Hindlimb muscle (tissue), 1 donor: ENCODE measurements at regions not wholly inside any gene's neighbourhood (a gene's known extent, or its start where the extent isn't known, plus 50 kb on each side); places are given as distances from the start of the nearest gene placed in this dataset.
"Not testable (repeated sequence)": the region's sequence is repeated elsewhere in the genome, so short reads cannot be mapped to it uniquely, and the experiment has no call there.

Experiments used
- DNase-seq: peaks from one replicate; pipeline ENCODE4 v3.0.0-alpha.2; 2013

DNA sequence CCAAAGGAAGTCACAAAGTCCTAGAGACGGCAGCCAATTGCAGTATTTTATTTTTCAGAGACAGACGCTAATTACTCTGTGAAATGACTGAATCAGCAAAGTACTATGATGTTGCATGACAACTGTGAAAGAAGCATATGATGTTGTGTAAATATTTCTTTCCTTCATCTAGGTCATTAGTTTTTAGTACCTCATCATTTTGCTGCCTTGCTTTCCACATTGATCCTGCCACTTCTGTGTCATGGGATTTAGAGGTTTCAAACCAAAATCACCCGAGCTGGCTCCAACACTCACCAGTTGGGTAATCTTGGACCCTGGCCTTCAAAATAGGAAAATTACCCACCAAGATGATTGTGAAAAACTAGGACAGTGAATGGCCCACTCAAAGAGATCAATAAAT is 585.2 kb downstream of the ACTL7B start:
- DNase-seq, result no peak

DNA sequence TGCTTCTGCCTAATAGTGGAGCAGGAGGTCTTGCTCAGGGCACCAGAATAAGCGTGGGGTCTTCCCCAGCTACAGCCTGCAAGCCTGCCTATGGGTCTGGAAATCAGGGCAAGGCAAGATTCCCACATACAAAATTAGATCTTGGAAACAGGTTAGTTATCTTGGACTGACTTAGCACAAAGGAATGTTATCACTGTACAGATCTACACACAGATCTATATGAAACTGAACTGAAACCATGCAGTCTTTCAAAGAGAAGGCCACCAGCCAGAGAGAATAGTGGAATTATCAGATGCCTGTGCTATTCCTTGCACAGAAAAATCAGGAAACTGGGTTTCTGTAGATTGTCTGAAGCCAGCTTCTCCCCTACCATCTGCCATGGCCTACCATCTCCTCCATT is 585.7 kb downstream of the ACTL7B start:
- DNase-seq, result no peak

DNA sequence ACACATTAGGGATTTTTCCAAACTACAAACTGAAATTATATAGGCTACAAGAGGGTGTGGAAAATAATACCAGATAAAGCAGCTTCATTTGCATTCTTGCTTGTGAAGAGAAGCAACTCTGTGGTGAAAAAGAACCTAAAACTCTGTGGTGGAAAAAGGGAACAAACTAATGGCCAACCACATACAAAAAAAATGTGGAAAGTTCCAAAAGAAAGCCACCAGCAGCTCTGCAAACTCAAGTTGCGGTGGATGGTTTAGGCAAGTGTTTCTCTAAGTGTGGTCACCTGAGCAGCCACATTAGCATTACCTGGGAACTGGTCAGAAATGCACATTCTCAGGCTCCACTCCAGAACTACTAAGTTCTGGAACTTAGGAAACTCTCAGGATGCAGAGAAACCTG is 586.4 kb downstream of the ACTL7B start:
- DNase-seq, result no peak

DNA sequence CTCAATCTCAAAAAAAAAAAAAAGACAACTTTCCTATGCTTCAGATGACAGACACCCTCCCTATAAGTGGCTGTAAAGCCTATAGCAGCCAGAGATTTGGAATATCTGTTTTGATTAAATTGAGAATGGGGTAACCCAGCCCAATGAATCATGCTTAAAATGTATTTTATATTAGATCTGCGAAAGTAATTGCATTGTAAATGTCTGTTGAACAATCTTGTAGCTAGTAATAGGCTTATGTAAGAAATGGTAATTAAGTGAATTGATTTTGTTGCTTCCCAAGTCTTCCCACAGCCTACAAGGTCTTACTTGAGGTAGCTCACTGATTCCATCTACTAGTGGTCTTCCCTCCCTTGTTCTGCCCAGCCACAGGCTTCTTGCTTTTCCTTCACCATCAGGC is 590.7 kb downstream of the ACTL7B start:
- no peak for DNase-seq

DNA sequence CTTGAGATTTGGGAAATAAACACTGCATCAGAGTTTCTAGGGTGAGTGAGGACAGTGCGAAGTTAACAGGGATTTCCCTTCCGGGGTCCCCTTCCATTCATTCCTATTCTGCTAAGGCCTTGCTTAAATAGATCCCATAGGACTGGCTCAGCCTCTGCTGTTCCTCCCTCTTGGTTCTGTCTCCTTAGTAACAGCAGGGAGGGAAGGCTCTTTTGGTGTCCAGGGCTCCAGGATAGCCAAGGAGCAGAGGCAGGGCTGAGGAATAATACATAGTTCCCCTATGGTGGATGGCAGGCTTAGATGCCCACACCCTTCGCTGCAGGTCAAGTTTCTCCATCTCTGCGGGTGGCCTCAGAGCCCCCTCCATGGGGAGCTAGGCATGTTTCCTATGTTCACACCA is 591.7 kb downstream of the ACTL7B start:
- DNase-seq, result no peak

DNA sequence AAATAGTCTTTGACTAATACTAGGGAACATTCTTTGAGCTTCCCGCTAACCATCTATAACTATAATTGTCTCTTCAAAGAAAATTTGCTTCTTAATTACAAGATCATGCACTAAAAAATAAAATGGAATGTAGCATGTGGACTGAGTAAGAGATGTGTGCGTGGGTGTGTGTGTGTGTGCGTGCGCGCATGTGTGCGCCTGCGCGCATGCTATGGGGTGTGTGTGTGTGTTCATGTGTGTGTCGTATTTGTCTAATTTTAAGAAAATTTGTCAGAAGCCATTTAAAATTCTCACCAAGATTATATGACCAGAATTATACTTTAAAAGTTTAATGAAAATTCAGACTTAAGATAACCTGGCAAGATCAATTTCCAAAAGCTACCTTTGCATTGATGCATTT is 593.0 kb downstream of the ACTL7B start:
- DNase-seq, result no peak

DNA sequence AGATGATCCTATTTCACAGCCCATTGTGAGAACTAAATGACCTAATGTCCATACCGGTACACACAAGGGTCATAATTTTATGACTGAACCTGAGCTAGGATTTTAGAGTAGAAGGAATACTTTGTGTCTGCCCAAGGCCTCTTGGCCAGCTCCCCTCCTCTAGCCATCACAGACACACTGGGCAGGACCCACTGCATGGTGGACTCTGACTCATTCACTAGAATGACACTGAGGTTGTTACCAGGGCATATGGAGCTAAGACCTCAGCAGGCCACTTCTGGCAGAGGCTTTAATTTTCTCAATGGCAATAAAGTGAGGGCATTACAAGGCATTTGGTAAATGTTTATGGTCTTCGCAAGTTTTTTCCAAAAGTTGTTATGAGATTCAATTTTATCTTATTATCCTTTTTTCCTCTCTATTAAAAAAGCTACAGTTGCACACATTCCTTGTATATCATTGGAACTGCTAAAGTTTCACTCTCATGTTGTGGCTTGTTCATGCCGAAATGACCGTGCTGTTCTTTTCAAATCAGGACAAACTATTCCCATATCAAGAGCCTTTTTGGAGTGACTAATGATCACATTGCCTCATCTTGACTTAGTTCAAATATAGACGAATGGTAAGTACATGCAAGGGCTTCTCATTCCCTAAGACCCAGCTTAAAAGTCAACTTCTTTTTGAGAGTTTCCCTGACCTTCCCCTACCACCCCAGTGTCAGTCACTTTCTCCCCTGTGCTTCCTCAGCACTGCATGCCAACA is 595.7 kb downstream of the ACTL7B start:
- DNase-seq, result no peak

DNA sequence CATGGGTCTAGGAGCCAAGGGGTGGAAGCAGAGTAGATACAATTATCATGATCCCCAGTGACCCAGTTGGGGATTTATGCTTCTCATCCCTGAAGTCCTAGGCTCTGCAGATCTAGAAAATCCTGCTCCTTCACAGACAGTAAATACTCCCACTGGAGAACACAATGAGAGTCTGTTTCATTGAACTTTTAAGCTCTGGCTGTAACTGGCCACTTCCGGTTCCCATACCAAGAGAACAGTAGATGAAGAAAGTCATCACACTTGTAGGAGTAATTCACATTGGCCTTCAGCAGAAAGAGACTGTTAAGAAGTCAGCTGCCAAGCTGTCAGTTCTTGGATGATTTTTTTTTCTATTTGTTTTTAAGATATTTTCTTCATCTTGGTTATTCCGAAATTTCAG is 597.1 kb downstream of the ACTL7B start:
- DNase-seq, result no peak

DNA sequence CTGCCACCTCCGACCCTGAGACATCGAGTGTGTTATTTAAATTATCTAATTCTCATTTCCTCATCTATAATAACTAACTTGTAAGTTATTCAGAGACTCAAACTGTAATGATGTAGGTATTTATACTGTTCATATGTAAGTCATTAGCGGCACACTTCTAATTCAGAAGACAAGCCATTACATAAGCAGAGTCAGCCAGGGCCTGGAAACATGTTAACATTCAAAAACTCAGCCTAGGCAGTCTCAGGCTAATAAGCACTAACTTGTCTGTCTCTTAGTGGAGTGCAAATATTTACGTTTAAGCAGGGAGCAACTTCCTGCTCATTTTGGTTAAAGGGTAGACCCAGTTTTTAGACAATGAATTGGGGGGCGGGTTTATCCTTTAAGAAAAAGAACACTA is 598.4 kb downstream of the ACTL7B start:
- no peak for DNase-seq

DNA sequence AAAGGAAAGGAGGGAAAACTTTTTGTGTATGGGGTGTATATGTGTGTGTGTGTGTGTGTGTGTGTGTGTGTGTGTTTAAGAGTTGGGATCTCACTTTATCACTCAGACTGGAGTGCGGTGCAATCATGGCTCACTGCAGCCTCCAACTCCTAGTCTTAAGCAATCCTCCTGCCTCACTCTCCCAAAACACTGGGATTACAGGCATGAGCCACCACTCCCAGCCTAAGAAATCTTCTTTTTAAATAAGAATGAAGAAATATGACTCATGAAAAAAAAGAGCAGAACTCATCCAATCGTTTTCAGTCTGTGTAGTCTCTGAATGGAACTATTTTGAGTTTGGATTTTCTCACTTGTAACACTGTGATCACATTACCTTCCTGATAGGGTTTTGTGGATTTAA is 601.5 kb downstream of the ACTL7B start:
- no peak for DNase-seq

DNA sequence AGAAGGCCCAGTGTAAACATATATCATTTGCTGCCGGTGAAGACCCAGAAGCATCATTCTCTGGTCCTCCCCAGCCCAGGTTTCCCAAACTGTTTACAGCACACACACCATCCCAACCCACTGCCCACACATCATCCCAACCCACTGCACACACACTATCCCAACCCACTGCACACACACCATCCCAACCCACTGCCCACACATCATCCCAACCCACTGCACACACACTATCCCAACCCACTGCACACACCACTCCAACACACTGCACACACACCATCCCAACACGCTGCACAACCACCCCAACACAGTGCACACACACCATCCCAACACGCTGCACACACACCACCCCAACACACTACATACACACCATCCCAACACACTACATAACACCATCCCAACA is 608.4 kb downstream of the ACTL7B start:
- not testable (repeated sequence) for DNase-seq

DNA sequence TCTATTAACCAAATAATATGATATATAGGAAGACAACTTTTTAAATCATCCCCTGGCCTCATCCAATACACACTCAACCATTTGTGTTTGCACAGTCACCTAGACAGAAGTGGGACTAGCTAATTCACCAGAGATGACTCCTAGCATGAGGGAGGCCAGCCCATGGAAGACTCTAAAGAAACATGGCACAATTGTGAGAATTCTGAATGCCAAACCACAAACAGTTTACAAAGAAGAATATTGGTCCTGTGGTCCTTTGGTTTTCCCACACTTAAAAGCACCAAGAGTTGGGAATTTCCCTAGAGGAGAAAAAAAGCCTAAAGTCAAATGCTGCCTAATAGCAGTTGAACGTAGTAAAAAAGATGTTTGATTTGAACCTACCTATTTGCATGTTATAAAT is 609.9 kb downstream of the ACTL7B start:
- DNase-seq, result no peak

DNA sequence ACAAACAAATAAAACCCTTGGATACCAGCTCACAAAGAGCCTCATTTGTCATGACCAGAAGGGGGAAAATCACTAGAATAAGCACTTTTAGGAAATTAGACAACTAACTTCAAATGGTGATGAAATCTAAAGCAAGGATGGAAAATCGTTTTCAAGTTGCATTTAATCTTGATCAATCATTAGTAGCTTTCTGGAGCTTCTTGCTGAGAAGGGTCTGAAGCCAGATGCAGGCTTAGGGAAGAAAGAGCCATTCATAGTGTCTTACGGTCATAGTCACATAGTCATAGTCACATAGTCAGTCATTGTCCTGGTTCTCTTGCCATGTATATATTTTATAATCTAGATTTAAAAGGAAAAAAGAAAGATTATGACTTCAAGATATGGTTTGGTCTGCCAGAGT is 610.5 kb downstream of the ACTL7B start:
- DNase-seq, result no peak

DNA sequence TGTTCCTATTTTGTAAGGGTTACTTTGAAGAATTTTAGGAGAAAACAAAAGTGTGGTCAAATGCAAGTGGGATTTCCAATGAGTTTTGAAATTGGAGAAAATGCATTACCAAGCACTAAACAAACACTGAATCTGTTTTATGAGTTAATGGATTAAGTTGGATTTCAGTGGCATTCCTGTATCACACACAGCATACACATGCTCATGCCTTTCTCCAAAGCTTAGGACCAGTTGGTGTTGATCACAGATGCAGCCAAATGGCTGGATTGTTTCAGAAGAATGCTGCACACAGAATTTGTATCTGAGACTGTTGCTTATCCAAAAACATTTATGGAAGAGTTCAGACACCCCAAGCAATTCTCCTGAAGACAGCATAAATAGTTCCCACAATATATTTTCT is 611.1 kb downstream of the ACTL7B start:
- no peak for DNase-seq

DNA sequence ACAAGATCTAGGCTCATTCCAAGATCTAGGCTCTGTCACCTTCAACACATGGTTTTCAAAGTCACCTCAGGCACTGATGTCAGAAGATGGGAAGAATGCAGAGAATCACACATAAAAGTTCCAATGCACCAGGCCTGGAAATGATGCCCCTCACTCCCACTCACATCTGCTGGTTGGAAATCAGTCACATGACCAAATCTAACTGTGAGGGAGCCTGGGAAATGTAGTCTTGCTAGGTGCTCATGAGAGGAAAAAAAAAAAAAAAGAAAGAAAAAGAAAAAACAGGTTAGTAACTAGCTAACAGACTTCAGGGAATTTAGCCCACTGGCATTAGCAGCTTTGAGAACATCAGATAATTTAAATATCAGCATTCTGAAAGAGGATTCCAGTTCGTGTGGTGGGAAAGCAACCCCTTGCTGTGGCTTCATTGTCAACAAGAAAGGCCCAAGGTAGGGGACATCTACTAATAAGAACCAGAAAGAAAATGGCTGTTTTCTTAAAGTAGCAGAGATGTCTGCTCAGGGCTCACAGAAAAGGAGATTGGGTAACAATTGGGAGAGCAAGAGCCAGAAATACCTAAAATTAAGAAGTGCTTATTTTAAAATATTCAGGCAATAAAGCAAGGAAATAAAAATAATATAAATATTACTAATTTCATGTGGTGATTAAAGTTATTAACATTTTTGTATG is 614.3 kb downstream of the ACTL7B start:
- no peak for DNase-seq

DNA sequence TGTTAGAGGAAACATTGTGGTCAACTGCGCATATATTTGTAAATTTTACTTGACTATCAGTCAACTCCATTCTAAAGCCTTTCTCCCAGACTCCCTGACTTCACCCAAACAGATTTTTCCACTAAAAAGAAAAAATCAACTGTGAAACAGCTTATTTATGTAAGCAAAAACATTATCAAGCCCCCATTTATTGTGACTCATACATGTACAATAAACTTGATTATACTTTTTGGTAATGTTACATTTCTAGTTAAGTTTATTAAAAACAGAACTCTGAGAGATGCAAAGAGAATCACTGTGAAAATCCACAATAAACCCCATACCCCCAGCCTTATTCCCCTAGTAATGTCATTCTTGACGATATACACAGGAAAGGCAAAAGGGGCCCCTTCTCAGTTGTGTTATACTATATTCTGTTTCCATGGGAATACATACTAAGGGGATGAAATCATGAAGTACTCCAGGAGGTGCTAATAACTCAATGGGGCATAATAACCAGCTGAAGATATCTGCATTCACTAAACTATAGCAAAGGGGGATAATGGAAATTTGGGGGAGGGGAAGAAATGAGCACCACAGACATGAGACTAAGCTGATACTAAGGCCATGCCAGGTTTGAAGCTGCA is 616.0 kb downstream of the ACTL7B start:
- no peak for DNase-seq

DNA sequence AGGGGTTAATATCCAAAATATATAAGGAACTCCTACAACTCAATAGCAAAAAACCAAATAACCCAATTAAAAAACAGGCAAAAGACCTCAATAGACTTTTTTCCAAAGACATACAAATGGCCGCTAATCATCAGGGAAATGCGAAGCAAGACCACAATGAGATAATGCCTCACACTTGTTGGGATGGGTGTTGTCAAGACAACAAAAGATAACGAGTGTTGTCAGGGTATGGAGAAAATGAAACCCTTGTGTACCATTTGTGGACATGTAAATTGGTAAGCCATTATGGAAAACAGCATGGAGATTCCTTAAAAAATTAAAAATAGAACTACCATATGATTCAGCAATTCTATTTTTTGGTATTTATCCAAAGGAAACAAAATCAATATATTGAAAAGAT is 620.2 kb downstream of the ACTL7B start:
- no peak for DNase-seq

DNA sequence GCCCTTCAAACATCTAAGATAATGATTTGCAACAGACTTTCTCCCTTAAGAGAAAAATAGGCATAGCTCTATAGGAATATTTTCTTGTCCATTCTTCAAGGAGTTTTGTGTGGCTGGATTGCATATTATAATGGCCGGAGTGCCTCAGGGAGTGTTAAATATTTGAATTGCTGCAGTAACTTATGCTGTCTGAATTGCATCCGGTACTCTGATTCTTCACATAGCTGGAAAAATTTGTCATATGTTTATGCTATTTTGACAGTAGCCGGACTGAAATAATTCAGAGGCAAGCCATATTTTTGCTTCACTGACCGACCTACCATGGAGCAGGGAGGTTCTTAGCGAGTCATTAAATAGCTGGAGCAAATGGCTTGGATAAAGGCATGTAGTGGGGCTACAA is 621.0 kb downstream of the ACTL7B start:
- no peak for DNase-seq

DNA sequence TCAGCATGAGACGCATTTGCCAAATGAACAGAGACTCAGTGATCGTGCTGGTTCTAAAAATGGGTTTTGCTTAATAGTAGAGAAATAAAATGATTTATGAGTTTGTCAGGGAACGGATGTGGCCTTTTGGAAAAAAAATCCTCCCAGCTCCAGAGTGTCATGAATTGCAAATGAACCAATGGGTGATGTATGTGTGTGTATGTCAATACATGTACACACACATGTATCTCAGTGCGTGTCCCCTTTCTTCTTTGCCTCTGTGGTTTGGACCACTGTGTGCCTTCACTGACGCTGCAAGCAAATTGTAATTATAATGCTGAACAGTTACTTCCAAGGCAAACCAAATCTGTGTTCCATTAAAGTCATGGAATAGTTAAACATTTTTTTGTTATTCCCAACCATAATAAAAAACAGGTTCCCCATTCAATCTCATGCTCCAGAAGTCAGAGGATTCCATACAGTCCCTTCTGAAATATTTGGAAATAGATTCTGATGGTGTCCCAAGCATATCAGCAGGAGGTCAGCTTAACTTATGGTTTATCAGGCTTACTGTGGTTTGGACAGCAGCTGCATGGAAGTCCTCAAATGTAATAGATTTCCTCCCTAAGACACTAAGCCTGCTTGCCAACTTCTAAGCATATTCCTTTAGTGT is 630.5 kb downstream of the ACTL7B start:
- no peak for DNase-seq

DNA sequence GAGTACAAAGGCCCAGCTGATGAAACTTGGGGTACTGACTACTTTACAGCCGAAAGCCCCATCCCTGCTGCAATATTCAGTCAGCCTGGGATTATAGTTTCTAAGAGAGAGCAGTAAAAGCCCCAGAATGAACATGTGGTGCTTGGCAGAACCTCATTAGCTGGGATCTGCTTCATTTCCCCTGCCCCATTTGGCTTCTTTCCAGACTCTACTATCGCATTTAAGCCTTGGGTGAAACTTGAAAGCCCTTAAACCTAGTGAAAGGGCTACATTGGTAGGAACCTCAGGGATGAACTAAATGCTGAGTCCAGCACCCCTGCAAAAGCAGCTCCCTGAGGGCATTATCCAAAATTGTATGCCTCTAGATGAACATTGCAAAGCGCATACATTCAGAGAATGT is 631.1 kb downstream of the ACTL7B start:
- DNase-seq, result no peak

DNA sequence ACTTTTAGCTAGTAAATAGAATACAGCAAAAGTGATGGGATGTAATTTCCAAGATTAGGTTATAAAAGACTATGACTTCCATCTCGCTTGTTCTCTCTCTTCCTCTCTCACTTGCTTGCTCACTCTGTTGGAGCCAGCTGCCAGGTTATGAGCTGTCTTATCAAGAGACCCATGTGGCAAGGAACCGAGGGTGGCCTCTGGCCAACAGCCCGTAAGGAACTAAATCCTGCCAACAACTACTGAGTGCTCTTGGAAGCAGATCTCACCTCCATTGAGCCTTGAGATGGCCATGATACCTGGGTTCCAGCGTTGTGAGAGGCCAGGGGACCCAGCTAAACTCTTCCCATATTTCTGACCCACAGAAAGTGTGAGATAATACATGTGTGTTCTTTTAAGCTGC is 636.1 kb downstream of the ACTL7B start:
- DNase-seq, result no peak

DNA sequence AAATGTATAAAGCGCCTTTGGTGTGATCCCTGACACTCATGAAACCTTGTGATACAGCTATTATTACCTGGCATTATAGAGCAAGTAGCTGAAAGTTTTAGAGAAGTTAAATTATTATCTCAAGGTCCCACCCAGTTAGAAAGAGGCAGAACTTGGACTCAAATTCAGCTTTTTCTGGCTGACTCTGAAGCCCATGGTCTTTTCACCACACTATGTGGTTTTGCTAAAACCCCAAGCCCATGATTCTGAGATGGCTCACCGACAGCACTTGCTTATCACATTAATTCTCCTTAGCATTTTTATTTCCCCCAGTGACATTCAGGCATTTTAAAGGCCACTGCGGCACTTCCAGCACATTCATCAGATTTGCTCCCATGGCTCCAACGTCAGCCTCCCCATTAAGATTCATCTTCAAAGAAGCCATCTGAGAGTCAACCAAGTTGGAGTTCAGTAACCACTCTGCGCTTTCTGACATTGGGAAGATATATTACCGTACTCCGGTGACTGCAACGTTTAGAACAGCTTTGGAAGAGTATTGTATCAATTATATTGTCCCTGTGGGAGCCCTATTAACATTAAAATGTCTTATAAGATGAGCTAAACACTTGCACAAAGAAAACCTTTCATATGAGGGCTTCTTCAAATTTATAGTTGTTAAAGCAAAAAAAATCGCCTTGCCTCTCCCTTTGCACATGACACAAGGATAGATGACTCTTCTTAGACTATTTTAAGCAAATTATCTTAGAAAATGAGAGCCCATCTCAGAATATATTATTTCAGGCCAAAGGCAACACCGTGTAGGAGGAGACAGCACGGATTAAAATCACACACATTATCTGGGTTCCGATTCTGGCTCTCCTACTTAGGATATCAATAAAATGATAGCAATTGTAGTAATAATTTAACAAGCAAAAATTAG is 638.1 kb downstream of the ACTL7B start:
- no peak for DNase-seq
